ENCODE measurements at regions not wholly inside any gene's neighbourhood (a gene's known extent, or its start where the extent isn't known, plus 50 kb on each side); places are given as distances from the start of the nearest gene placed in this dataset.

DNA sequence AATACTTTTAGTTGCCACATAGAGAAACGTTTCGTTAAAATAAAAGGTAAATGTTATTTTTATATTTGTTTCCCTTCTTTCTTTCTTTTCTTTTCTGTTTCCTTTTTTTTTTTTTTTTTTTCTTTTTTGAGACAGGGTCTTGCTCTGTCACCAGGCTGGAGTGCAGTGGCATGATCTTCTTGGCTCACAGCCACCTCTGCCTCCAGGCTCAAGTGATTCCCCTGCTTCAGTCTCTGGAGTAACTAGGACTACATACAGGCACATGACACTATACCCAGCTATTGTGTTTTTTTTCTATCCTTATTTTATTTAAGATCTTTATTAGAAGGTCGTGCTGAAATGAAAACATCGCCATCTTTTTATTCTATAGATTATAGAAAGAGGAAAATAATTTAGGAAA is 661.8 kb upstream of the MBL2 start:
- Histone ChIP-seq H3K27me3 (no peaks in the 10 kb centered on the region), H3K27ac (no peak overlapping the region), H3K36me3 (no peaks in the 10 kb centered on the region), H3K4me1 (ENCODE audit: low read depth) (peaks cover 15% of the 10 kb centered on the region), H3K9me3 (ENCODE audit: low read depth) (no peaks in the 10 kb centered on the region), H3K4me3 (no peak overlapping the region)
- peak in 1 of 2 donors; percentile 81 for DNase-seq (ENCODE audit: low read depth in 1 of 2, low spot score in 1 of 2)
- TF ChIP-seq, protein P1, sequence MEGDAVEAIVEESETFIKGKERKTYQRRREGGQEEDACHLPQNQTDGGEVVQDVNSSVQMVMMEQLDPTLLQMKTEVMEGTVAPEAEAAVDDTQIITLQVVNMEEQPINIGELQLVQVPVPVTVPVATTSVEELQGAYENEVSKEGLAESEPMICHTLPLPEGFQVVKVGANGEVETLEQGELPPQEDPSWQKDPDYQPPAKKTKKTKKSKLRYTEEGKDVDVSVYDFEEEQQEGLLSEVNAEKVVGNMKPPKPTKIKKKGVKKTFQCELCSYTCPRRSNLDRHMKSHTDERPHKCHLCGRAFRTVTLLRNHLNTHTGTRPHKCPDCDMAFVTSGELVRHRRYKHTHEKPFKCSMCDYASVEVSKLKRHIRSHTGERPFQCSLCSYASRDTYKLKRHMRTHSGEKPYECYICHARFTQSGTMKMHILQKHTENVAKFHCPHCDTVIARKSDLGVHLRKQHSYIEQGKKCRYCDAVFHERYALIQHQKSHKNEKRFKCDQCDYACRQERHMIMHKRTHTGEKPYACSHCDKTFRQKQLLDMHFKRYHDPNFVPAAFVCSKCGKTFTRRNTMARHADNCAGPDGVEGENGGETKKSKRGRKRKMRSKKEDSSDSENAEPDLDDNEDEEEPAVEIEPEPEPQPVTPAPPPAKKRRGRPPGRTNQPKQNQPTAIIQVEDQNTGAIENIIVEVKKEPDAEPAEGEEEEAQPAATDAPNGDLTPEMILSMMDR (IDR thresholded peaks at IDR 0.05; ENCODE audit: low read depth, low read length), result no peak

DNA sequence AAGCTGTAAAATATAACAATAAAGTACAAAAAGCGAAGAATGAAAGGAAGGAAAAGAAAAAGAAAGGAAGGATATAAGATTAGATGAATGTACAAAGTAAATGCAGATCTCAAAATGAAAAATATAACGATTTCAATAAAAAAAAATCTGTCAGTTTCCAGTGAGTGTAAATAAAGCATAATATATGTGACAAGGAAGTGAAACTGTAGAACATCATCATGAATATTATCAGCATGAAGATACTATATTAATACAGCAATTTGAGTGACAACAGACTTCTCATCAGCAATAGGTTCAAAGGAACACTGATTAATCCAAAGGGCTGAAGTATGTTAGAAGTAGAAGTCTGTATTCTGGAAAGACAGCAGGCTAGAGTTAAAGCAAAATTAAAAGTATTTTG is 659.5 kb upstream of the MBL2 start:
- no peak overlapping the region for H3K4me3 ChIP-seq
- TF ChIP-seq, protein P1 (IDR thresholded peaks at IDR 0.05; ENCODE audit: low read depth, low read length), result no peak
- H3K9me3 ChIP-seq (ENCODE audit: low read depth), result no peaks in the 10 kb centered on the region
- H3K27me3 ChIP-seq, result no peaks in the 10 kb centered on the region
- H3K36me3 ChIP-seq, result no peaks in the 10 kb centered on the region
- DNase-seq (ENCODE audit: low read depth in 1 of 2, low spot score in 1 of 2), result no peak
- peaks cover 10% of the 10 kb centered on the region for H3K4me1 ChIP-seq (ENCODE audit: low read depth)
- no peak overlapping the region for H3K27ac ChIP-seq

DNA sequence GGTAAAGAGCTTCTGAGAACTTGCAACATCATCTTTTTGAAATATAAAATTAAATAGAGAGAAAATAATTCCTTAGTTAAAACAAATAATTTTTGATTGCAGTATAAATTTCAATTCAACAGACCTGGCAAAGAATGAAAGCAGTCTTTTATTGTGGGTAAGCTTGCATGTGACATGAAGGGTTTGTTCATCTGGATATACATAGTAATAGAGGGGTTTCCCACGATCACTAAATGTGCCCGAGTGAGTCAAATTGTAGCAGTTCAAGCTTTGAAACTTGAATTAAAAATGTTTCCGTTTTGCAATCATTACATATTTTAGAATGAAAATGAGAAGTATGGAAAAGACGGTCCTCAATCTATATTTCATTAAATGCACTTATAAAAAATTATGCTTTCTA is 658.4 kb upstream of the MBL2 start:
- H3K27ac ChIP-seq, result no peak overlapping the region
- no peaks in the 10 kb centered on the region for H3K27me3 ChIP-seq
- peaks cover 10% of the 10 kb centered on the region for H3K4me1 ChIP-seq (ENCODE audit: low read depth)
- TF ChIP-seq, protein P1 (IDR thresholded peaks at IDR 0.05; ENCODE audit: low read depth, low read length), result no peak
- H3K36me3 ChIP-seq, result no peaks in the 10 kb centered on the region
- no peak for DNase-seq (ENCODE audit: low read depth in 1 of 2, low spot score in 1 of 2)
- no peaks in the 10 kb centered on the region for H3K9me3 ChIP-seq (ENCODE audit: low read depth)
- no peak overlapping the region for H3K4me3 ChIP-seq

DNA sequence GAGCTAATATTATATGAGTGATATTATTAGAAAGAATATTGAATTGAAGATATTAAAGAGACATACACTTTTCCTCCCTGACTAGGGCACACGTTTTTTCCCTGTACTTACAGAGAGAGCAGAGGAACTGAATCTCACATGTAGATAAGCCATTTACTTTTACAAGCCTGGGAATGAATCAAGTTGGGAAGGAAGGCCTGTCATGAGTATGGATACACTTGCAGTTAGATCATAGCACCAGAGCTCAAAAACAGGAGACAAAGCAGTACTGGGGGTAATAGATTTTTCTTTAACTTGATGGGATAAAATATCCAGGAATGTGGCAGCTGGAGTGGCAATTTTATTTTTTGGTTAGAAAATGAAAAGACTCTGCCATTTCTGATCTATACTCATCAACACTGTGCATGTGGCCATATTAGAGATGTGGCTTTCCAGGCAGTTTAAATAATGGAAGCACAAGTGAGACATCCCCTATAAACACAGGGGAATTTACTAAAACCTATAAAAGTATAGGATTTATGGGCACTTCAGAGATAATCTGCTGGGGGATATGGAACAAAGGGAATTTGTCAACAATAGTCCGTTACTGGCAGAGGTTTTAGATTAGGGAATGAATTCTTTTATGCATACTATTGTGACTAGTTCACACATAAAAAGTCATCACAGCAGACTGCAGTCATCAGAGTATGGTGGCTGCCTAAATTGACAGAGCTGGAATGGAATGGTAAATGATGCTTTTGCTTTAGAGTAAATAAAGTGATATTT is 657.7 kb upstream of the MBL2 start:
- no peaks in the 10 kb centered on the region for H3K9me3 ChIP-seq (ENCODE audit: low read depth)
- no peaks in the 10 kb centered on the region for H3K27me3 ChIP-seq
- H3K27ac ChIP-seq, result no peak overlapping the region
- H3K36me3 ChIP-seq, result no peaks in the 10 kb centered on the region
- H3K4me3 ChIP-seq, result no peak overlapping the region
- H3K4me1 ChIP-seq (ENCODE audit: low read depth), result peaks cover 10% of the 10 kb centered on the region
- DNase-seq (ENCODE audit: low read depth in 1 of 2, low spot score in 1 of 2), result no peak
- TF ChIP-seq, protein P1 (IDR thresholded peaks at IDR 0.05; ENCODE audit: low read depth, low read length), result no peak

DNA sequence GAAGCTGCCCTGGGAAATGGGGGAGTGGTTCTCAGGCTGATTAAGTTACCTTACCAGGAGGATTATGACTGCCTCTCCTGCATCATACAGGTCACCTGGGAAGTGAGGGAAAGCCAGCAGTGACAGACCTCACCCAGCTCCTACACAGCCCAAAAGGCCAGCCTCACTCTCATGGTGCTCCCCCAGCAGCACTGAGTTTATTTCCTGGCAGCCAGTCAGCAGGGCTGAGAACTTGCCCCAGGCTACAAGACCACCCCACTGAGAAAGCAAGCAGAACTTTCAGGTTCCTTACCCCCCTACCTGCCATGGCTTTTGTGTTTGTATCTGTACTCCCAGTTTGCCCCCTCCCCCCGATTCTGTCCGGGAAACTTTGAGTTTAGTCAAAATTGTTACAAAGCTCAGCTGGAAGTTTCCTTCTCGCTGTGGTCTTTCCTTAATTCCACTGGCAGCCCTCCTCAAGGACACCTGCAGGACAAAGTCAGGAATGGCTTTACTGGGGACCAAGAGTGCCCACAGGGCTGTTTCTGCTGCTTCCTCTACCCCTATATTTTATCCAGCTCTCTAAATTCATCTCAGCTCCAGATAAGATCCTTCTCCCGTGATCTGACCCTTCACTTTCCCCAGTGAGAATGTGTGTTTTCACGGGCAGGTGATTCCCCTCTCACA is 649.8 kb upstream of the MBL2 start:
- Histone ChIP-seq H3K4me3 (no peak overlapping the region), H3K9me3 (ENCODE audit: low read depth) (no peaks in the 10 kb centered on the region), H3K27ac (no peak overlapping the region), H3K27me3 (no peaks in the 10 kb centered on the region), H3K4me1 (ENCODE audit: low read depth) (no peaks in the 10 kb centered on the region), H3K36me3 (no peaks in the 10 kb centered on the region)
- TF ChIP-seq, protein P1 (IDR thresholded peaks at IDR 0.05; ENCODE audit: low read depth, low read length), result no peak
- DNase-seq (ENCODE audit: low read depth in 1 of 2, low spot score in 1 of 2), result no peak
